GM10266 (cell line): ENCODE measurements at regions not wholly inside any gene's neighbourhood (a gene's known extent, or its start where the extent isn't known, plus 50 kb on each side); places are given as distances from the start of the nearest gene placed in this dataset.

Experiments used
- DNase-seq: peaks from one replicate; pipeline ENCODE4 v3.0.0; 2012; ENCODE audit errors: extremely low spot score
- TF ChIP-seq, protein P1 (sequence below): IDR thresholded peaks from 2 replicates; pipeline ENCODE4 v1.5.1; 2012; ENCODE audit warnings: mild to moderate bottlenecking, low read depth; ENCODE audit not compliant: control insufficient read depth, insufficient read depth; ENCODE audit errors: missing control alignments

DNA sequence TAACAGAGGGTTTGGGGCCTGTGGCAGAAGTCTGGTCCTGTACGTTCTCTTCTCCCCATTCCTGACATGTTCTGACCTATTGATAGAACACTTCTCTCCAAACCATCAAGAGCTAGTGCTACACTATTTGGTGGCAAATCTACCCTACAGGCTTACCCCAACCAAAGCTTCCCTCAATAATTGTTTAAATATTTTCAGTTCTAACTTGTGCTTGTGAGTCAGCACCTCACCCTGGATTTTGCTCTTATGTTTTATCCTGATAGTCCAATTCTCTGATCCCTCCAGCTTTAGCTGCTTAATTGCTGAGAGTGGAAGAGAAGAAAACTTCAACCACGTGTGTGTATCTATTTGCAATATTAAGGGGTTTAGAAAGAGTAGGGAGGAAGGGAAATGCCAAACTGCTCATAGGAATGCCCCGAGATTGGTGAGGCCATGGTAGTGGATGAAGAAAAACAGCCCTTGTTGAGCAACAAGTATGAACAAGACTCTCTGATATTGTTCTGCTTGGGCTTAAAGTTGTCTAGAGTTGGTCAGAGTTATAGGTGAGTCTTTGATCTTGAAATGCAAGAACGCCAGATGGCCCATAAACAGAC is 67.8 kb upstream of the PARD3B start:
- TF ChIP-seq, protein P1, sequence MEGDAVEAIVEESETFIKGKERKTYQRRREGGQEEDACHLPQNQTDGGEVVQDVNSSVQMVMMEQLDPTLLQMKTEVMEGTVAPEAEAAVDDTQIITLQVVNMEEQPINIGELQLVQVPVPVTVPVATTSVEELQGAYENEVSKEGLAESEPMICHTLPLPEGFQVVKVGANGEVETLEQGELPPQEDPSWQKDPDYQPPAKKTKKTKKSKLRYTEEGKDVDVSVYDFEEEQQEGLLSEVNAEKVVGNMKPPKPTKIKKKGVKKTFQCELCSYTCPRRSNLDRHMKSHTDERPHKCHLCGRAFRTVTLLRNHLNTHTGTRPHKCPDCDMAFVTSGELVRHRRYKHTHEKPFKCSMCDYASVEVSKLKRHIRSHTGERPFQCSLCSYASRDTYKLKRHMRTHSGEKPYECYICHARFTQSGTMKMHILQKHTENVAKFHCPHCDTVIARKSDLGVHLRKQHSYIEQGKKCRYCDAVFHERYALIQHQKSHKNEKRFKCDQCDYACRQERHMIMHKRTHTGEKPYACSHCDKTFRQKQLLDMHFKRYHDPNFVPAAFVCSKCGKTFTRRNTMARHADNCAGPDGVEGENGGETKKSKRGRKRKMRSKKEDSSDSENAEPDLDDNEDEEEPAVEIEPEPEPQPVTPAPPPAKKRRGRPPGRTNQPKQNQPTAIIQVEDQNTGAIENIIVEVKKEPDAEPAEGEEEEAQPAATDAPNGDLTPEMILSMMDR = no peak
- no peak for DNase-seq

DNA sequence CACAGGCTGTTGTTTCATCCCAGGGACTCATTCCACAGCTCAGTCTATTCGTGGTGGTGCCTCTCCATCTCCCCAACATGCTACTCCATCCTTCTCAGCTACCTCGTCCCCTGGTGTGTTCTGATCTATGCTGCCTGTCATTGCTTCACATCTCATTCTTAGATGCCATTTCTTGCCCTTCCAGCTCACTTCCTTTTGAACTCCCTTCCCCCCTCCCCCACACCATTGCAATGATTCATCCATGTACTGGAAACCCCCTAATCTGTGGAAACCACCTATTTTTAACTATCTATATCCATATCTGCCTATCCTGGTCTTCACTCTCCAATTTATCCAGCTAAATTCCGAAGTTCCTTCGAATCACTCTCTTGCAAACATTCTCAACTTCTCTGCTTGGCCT is 65.7 kb upstream of the PARD3B start:
- TF ChIP-seq, protein P1 = no peak
- DNase-seq = no peak

DNA sequence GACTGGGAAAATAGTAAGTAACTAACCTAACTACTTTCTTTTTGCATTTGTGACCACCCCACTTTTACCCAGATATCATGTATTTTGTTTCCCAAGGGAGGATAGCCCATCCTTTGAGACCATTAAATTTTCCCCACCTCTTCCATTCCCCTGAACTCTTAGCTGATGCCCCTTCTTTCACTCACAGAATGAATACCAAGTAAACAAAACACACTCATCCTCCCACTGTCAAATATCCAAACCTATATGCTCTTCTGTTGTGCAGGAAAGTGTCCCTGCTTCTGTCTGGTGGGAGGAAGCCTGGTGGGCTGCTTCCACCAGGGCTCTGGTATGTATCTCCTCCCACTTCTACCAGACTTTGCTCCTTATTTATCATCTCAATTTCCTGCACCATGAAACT is 64.6 kb upstream of the PARD3B start:
- TF ChIP-seq, protein P1 = no peak
- DNase-seq = no peak

DNA sequence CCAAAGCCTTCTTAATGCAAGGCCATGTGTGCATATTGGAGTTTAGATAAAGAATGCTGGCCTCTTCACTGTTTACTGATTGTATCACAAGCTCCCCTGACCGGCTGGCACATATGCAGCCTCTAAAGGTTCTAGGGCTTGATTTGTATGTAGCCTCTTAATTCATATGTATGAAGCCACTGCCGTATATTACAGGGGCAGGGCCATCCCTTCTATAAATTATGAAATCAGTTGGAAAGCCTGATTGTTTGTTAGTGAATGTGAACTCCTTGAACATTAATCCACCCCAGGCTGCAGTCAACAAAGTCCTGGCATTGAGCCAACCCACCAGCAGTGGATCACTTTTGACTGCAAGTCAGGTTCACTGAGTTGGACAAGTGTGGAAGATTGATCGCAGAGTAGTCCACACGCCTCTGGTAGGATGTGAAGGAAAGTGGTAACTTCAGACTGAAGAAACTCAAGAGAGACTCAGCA is 61.6 kb upstream of the PARD3B start:
- no peak for DNase-seq
- TF ChIP-seq, protein P1 = no peak

DNA sequence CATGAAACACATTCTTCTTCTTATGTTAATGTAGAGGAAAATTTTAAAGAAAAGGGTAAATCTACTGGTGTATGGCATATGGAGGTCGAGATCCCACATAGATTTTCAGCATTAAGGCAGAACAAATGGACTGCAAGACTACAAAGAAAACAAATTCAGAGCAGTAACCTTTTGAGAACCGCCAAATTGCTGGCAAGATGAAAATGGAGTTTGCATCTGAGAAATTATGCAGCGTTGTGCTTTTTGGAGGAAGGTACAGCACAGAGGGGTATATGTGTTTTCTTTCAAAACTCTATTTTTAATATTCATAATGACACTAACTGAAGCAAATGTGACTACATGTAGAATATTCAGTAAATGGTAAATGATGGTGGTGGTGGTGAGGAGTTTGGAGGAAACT is 59.0 kb upstream of the PARD3B start:
- no peak for DNase-seq
- TF ChIP-seq, protein P1 = no peak

DNA sequence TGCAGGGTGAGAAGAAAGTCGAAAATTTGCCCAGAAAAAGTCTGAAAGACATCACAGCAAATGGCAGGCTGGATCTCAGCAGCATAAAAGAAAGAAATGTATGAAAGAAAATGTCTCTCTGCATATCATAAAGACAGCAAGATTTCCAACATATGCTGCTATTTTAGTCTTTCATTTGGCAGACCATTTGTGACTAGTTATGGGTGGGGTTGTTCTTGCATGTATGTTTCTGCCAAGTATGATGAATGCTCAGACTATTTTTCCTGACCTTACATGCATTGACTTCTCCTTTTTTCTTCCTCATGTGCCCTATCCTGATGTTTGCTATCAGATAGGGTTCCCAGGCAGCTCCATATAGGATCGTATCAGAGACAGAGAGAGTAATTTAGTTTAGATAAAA is 58.5 kb upstream of the PARD3B start:
- DNase-seq = no peak

More for the DNA sequence above, 58.5 kb upstream of the PARD3B start:
- TF ChIP-seq, protein P1 = no peak
